ENCODE measurements at regions not wholly inside any gene's neighbourhood (a gene's known extent, or its start where the extent isn't known, plus 50 kb on each side); places are given as distances from the start of the nearest gene placed in this dataset.

GRCh38 chr3:59563966-59564365 is 514.1 kb upstream of the CFAP20DC start:
- no TSS peak for BruUV-seq (replicated peaks)
- Histone ChIP-seq H3K27me3 (ENCODE audit: insufficient read depth, low read depth) (no peaks in the 10 kb centered on the region; the same call in 1 of the 2 replicates), H3K27ac (no peak overlapping the region), H3K4me3 (no peak overlapping the region), H3K4me2 (no peak overlapping the region), H3K9me3 (ENCODE audit: insufficient read depth, low read depth) (no peaks in the 10 kb centered on the region), H3K4me1 (replicated peaks; ENCODE audit: insufficient read depth) (peaks cover 14% of the 10 kb centered on the region), H3K36me3 (ENCODE audit: low read depth) (no peaks in the 10 kb centered on the region), H2AFZ (no peak overlapping the region), H3F3A (ENCODE audit: insufficient read depth, low read depth) (peaks cover 10% of the 10 kb centered on the region), H3K79me2 (ENCODE audit: low read depth) (no peaks in the 10 kb centered on the region), H4K20me1 (ENCODE audit: insufficient read depth) (no peaks in the 10 kb centered on the region), H3K9me2 (ENCODE audit: insufficient read depth) (no peaks in the 10 kb centered on the region)
- ChIA-PET POLR2A (ENCODE audit: unreplicated experiment) (no interaction called here), CTCF (no interaction called here)
- no peak for TF ChIP-seq EZH2 (IDR thresholded peaks at IDR 0.05; ENCODE audit: low read depth)
- no peak for TF ChIP-seq CTCF (conservative IDR thresholded peaks at IDR 0.05)
- intact Hi-C loops (cut with micrococcal nuclease; ENCODE audit: unreplicated experiment): no loop called here
- DNase-seq: no peak

- intact Hi-C loops (cut with micrococcal nuclease; ENCODE audit: unreplicated experiment): no loop called here
- no peak overlapping the region for H3K4me3 ChIP-seq
- no peak for TF ChIP-seq CTCF (conservative IDR thresholded peaks at IDR 0.05)
- no peak for TF ChIP-seq EZH2 (IDR thresholded peaks at IDR 0.05; ENCODE audit: low read depth)
- no peak for DNase-seq
- no peaks in the 10 kb centered on the region for H4K20me1 ChIP-seq (ENCODE audit: insufficient read depth)
- peaks cover 15% of the 10 kb centered on the region for H3K4me1 ChIP-seq (replicated peaks; ENCODE audit: insufficient read depth)
- POLR2A ChIA-PET (ENCODE audit: unreplicated experiment): no interaction called here
- no peaks in the 10 kb centered on the region for H3K79me2 ChIP-seq (ENCODE audit: low read depth)
- no peak overlapping the region for H3K4me2 ChIP-seq
- CTCF ChIA-PET: no interaction called here
- H2AFZ ChIP-seq: no peak overlapping the region
- H3F3A ChIP-seq (ENCODE audit: insufficient read depth, low read depth): peaks cover 10% of the 10 kb centered on the region
- no peaks in the 10 kb centered on the region for H3K9me2 ChIP-seq (ENCODE audit: insufficient read depth)
- H3K36me3 ChIP-seq (ENCODE audit: low read depth): no peaks in the 10 kb centered on the region
- H3K27ac ChIP-seq: no peak overlapping the region
- H3K9me3 ChIP-seq (ENCODE audit: insufficient read depth, low read depth): no peaks in the 10 kb centered on the region
- no peaks in the 10 kb centered on the region for H3K27me3 ChIP-seq (ENCODE audit: insufficient read depth, low read depth)
- no TSS peak for BruUV-seq (replicated peaks)
Measured at GRCh38 chr3:59563072-59563605, 513.3 kb upstream of the CFAP20DC start.

GRCh38 chr3:59559721-59560435 is 510.1 kb upstream of the CFAP20DC start:
- intact Hi-C loops (cut with micrococcal nuclease; ENCODE audit: unreplicated experiment): no loop called here
- BruUV-seq (replicated peaks): no TSS peak
- H2AFZ ChIP-seq: peak overlapping the region; percentile 72

More at GRCh38 chr3:59559721-59560435, 510.1 kb upstream of the CFAP20DC start:
- POLR2A ChIA-PET (ENCODE audit: unreplicated experiment): interaction anchor here (0.6 kb wide), 1 partner anchor 291 kb away, joined by 3 read pairs; no protein-coding TSS in a partner anchor
- DNase-seq: peak; percentile 9 to 74
- H3K27ac ChIP-seq: peak overlapping the region; percentile 89
- H4K20me1 ChIP-seq (ENCODE audit: insufficient read depth): no peaks in the 10 kb centered on the region
- no peak overlapping the region for H3K4me3 ChIP-seq
- CTCF ChIA-PET: no interaction called here
- no peaks in the 10 kb centered on the region for H3K27me3 ChIP-seq (ENCODE audit: insufficient read depth, low read depth)
- no peaks in the 10 kb centered on the region for H3K9me3 ChIP-seq (ENCODE audit: insufficient read depth, low read depth)
- no peaks in the 10 kb centered on the region for H3K36me3 ChIP-seq (ENCODE audit: low read depth)
- no peaks in the 10 kb centered on the region; the same call in 1 of the 2 replicates for H3K9me2 ChIP-seq (ENCODE audit: insufficient read depth)
- no peak for TF ChIP-seq EZH2 (IDR thresholded peaks at IDR 0.05; ENCODE audit: low read depth)
- TF ChIP-seq CTCF (conservative IDR thresholded peaks at IDR 0.05): no peak
- H3K79me2 ChIP-seq (ENCODE audit: low read depth): no peaks in the 10 kb centered on the region
- H3K4me2 ChIP-seq: peak overlapping the region; percentile 24
- peaks cover 10% of the 10 kb centered on the region for H3F3A ChIP-seq (ENCODE audit: insufficient read depth, low read depth)
- peaks cover 19% of the 10 kb centered on the region for H3K4me1 ChIP-seq (replicated peaks; ENCODE audit: insufficient read depth)

Data from PC-9 (cell line).